NK-92 treated with Interleukin-12 subunit alpha and Interleukin-12 subunit beta, amount 100 ng/mL, for 24 hours (cell line): ENCODE measurements at regions not wholly inside any gene's neighbourhood (a gene's known extent, or its start where the extent isn't known, plus 50 kb on each side); places are given as distances from the start of the nearest gene placed in this dataset.
"Not testable (repeated sequence)": the region's sequence is repeated elsewhere in the genome, so short reads cannot be mapped to it uniquely, and the experiment has no call there.

Source experiments
- DNase-seq: peaks from one replicate; lab custom pipeline; 2025; lab: John Stamatoyannopoulos, UW

DNA sequence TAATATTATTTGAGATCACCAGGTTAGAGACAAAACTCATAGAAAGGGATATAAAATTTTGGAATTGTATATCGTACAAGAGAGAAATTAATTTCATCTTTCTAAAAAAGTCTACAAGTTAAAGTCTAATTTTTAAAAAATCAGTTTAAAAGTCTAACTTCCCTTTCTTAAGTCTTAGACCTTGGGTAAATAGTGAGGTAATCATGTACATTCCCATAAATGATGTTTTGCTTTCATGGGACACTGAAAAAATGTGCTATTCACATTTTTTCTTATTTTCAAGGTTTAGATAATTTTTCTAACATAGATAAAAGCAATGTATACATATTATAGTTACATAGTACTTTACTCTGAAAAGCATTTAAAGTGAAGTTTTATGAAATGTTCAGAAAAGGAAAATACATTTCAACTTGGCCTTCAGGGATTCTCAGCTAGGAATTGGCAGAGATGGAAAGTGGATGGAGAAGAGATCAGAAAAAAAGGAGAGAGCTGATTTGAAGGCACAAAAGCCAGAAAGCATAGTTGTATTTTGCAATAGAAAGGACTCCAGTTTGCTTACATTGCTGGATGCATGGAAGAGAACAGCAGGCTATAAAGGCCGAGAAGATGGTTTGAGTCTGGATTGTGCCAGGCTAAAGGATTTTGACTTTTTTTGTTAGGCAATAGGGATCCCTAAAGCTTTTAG is 194.0 kb downstream of the CASP12 start:
- no peak for DNase-seq

DNA sequence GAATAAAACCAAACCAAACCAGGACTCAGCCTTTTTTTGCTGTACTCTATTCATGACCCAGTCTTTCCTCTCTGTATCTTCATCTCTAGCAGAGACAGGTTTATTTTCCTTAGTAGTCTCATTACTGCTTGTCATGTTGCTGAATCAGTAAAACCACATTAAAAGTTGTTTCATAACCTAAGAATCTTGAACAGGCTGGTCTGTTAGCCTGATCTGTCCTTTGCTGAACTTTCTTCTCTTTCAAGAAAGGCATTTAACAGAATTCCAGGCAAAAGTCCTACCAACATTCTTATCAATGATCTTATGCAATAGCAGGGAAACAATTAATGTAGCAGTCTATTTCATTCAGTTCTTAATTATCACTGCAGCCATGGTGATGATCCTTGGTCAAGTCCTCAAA is 197.7 kb downstream of the CASP12 start:
- DNase-seq, result no peak

DNA sequence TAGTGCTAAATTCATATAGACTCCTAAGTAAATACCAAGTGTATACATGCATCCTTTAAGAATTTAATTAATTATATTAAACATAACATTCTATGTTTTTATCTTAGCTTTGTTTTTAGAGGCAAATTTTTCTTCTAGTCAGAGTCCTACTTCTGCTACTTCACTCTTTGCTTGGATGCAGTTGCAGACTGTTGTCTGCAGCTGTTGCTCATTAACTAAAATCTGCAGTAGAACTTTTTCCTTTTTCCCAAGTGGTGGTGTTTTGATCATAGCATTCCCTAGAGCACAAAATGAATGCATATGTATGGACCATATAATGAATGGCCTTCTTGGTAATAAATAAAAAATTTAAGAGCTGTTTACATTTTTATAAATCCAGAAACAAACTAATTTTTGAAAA is 198.3 kb downstream of the CASP12 start:
- no peak for DNase-seq

GRCh38 chr11:104695065-104695463 is 203.2 kb downstream of the CASP12 start:
- DNase-seq, result no peak

- no peak for DNase-seq
These were observed 203.8 kb downstream of the CASP12 start for GRCh38 chr11:104694259-104695064.

DNA sequence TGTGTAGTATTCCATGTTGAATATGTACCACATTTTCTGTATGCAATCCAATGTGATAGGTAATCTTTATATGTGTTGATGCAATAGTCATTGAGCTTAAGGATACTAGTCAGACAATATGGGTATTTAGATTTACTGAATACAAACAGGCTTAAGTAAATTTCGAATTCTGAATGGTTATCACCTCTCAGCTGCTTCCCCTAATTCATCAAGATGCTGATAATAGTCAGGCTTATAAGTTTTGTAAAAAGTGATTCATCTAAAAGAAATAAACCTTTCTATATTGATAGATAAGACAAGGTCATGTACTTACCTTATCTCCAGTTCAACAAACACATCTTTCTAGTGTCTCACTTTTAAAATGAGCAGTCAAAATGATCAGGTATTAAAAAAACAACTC is 205.5 kb downstream of the CASP12 start:
- no peak for DNase-seq

GRCh38 chr11:104691129-104691528 is 207.1 kb downstream of the CASP12 start:
- DNase-seq, result no peak

- no peak for DNase-seq
These were observed 208.0 kb downstream of the CASP12 start for GRCh38 chr11:104690241-104690640.

GRCh38 chr11:104688731-104689130 is 209.5 kb downstream of the CASP12 start:
- no peak for DNase-seq

GRCh38 chr11:104682206-104682605 is 216.1 kb downstream of the CASP12 start:
- no peak for DNase-seq

DNA sequence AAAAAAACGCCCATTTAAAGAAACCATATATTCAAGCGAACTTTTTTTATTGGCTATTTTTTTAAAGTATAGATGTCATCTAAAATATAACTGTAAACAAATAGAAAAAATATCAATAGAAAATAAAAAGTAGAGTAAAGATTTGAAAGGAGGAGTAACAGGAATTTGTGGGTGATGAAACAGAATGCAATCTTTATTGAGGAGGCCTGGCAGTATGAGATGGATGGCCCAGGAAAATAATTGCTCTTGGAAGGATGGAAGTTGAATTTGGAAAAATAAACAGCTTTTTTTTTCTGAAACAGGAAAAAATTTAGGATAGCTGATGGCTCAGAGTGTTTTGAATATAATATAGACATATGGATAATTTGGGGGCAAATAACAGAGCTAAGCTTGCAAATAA is 219.0 kb downstream of the CASP12 start:
- DNase-seq, result no peak

DNA sequence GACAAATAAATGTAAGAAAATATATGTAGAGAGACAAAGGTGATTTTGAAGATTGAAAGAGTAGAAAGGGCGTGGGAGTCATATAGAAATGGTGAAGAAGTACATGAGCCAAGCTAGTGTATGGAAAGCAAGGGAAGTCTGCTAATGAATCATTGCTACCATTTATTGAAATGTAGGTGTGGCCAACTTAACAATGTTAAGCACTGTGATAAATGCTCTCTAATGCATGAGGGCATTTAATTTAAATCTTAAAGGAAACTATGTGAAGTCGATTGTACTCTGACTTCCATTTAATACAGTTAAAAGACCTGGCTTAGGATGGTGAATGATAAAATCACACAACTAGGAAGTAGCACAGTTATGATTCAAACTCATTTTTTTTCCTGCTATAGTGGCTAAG is 219.9 kb downstream of the CASP12 start:
- DNase-seq, result no peak

- DNase-seq, result not testable (repeated sequence)
These were observed 221.2 kb downstream of the CASP12 start for GRCh38 chr11:104677069-104677468.

GRCh38 chr11:104672897-104673296 is 225.4 kb downstream of the CASP12 start:
- DNase-seq, result no peak

DNA sequence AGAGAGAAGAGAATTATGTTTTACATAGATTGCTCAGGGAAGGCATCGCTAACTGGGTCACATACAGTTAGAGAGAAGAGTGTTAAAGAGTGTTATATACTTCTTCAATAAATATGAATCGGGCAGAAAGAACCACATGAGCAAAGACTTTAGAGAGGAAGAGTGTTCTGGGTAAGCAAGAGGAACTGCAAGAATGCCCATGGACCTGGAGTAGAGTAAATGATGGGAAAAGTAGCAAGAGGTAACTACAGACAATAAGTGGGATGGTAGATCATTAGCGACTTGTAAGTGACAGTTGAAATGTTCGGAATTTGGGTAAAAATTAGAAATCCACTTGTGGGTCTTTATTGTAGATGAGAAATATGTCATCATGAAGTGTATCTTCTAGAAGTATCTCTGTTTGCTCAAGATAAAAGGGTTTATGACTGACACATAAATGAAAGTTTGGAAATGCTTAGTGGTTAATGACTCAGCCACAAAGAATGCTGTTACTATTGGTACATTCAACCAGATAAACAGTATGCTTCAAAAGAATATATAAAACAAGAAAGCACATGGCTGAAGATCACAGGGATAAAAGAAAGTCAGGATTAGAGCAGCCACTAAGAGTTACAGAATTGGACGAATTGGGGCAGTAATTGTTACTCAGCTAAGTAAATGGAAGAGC is 229.3 kb downstream of the CASP12 start:
- DNase-seq, result no peak

DNA sequence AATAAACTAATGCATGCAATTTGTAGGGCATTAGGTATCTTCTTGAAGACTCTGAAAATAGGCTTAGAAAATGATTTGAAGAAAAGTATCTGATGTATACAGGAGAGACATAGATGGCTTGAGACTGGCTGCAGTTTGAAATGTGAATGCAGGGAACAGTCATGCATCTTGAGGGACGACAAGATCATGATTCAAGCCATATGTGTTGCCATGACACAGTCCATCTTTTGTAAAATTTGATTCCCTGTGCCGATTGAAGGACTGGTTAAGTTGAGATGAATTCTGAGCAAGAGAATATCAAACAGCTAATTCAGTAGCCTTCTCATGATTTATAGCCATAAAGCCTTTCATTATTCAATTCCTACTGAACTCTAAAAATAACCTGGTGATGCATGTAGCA is 231.6 kb downstream of the CASP12 start:
- no peak for DNase-seq

DNA sequence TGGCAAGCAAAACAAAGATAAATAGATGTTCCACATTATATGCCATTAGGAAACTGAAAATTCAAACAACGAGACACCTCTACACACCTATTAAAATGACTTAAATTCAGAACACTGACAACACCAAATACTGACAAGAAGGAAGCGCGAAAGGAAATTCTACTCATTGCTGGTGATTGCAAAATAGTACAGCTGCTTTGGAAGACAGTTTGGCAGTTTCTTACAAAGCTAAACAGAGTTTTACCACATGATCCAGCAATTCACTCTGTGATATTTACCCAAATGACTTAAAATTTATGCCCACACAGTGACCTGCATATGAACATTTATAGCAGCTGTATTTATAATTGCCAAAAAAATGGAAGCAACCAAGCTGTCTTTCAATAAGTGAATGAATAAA is 232.6 kb downstream of the CASP12 start:
- no peak for DNase-seq

DNA sequence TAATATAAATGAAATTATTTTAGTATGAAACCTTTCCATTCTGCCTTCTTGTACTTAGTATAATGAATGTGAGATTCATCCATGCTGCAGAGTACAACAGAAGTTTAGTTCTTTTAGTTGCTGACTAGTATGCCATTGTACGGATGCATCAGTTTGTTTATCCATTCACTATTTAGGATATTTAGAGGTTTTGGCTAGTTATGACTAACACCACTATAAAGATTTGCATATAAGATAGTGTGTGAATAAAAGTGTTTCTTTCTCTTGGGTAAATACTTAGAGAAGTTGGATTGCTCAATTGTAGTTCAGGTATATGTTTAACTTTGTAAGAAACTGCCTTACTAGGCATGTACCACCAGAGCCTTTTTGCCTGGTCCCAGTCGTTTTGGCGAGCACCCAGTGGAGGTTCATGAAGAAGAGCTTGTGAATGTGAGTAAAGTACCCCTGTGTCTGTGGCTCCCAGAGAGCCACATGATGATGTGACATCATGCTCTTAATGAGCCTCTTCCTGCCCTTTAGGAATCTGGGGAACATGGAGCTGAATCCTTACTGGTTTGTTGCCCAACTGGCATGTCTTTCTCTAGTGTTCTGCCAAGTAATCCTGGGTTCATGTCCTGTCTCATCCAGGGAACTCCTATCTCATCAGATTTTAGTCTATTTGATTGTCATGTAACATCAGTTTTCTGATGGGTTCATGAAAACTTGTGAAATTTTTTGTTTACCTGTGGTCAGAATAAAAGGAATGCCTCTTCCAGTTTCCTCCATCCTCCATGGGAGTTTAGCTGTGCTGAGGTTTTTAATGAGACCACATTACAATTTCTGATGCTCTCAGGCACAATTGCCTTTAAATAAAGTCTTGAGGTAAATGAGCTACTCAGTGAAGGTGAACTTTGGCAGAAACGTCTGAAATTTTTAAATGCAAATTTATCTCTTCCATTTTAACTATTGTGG is 234.8 kb downstream of the CASP12 start:
- DNase-seq, result no peak

GRCh38 chr11:104661901-104662300 is 236.4 kb downstream of the CASP12 start:
- DNase-seq, result no peak

GRCh38 chr11:104661471-104661870 is 236.8 kb downstream of the CASP12 start:
- no peak for DNase-seq

GRCh38 chr11:104658177-104658576 is 240.1 kb downstream of the CASP12 start:
- DNase-seq, result no peak

- DNase-seq, result no peak
These were observed 241.2 kb downstream of the CASP12 start for GRCh38 chr11:104657083-104657482.
